Stomach (tissue), 8 donors: ENCODE measurements at regions not wholly inside any gene's neighbourhood (a gene's known extent, or its start where the extent isn't known, plus 50 kb on each side); places are given as distances from the start of the nearest gene placed in this dataset.

ENCODE experiments used
- DNase-seq, 2 donors: peaks; one replicate each; pipeline versions ENCODE4 v3.0.0 to v3.0.0-alpha.2; 2013 to 2019
- H3K27ac ChIP-seq, 5 donors: fragments of 200-600 bp in 4 of 5; sonication (generic) in 4 of 5; one replicate each; pipeline ENCODE4 v1.5.1; 2013 to 2019; ENCODE audit warnings: mild to moderate bottlenecking in 1 of 5, moderate library complexity in 1 of 5
- H3K27me3 ChIP-seq, 3 donors: fragments of 200-600 bp; sonication (generic); one replicate each; pipeline ENCODE4 v1.5.1; 2017 to 2019; ENCODE audit warnings: mixed run types in 1 of 3
- H3K36me3 ChIP-seq, 4 donors: fragments of 200-600 bp; sonication (generic); 1 replicate in 3 of 4; 2 replicates in 1 of 4; pipeline ENCODE4 v1.5.1; 2016 to 2019
- H3K4me1 ChIP-seq, 4 donors: fragments of 200-600 bp; sonication (generic); one replicate each; pipeline ENCODE4 v1.5.1; 2016 to 2019
- H3K4me3 ChIP-seq, 4 donors: fragments of 200-600 bp; sonication (generic) in 3 of 4; one replicate each; pipeline ENCODE4 v1.5.1; 2016 to 2019; ENCODE audit warnings: mild to moderate bottlenecking in 1 of 4
- H3K9me3 ChIP-seq, 4 donors: fragments of 200-600 bp; sonication (generic); one replicate each; pipeline ENCODE4 v1.5.1; 2016 to 2019
- EP300 ChIP-seq: sonication (generic); formaldehyde crosslinking; IDR thresholded peaks from one replicate; pipeline ENCODE4 v1.6.1; 2017; ENCODE audit warnings: antibody characterized with exemption
- POLR2A ChIP-seq, 4 donors: fragments of 450-650 bp; IDR thresholded peaks; one replicate each; pipeline ENCODE4 v1.6.1; 2016; ENCODE audit warnings: antibody characterized with exemption in 4 of 4, control low read depth in 2 of 4, mild to moderate bottlenecking in 1 of 4, moderate library complexity in 1 of 4
- POLR2AphosphoS5 ChIP-seq, 3 donors: sonication (generic); formaldehyde crosslinking; IDR thresholded peaks; one replicate each; pipeline ENCODE4 v1.6.1; 2016; ENCODE audit warnings: antibody characterized with exemption in 3 of 3
- WGBS, 5 donors: extraction: QIAGEN DNeasy Blood & Tissue Kit in 3 of 5; methylation state at CpG; one replicate each; pipeline versions ENCODE4 v1.1.5 to v1.1.7; 2013 to 2018; 5-methylcytosine and 5-hydroxymethylcytosine counted together
- intact Hi-C: fragments of 100-400 bp; cut with DNase I; formaldehyde crosslinking; loops from one replicate; pipeline ENCODE4 v1.15.1; 2023; ENCODE audit warnings: low total_unique reads
- TF ChIP-seq, protein P1 (sequence below), 7 experiments: fragments of 450-650 bp in 4 of 7; fragments of 200-600 bp in 3 of 7; sonication (generic) in 3 of 7; IDR thresholded peaks; one replicate each; pipeline ENCODE4 v1.5.1; 2016 to 2019; ENCODE audit warnings: antibody characterized with exemption in 7 of 7, control low read depth in 2 of 7, mild to moderate bottlenecking in 1 of 7
- donor health status: healthy with polysubstance abuse.
- donor health status: Bipolar disorder and iron deficiency.
- donor health status: healthy.

DNA sequence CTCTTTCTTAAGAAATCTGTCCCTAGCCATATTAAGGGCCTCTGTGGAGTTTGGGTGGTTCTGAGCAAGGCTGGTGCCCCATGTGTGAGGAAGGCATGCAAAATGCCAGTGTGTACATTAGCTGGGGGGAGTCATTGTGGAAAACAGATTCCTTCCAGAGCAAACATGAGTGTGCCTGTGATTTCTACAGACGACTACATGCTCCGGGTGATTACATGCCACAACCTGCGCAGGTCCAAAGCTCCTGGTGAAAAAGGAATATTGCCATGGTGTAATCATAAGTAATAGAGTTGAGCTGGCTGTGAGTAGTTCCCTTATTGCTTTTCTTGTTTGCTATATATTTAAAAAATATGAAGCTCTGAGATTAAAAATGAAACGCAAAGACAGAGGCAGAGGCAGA, 102.1 kb downstream of the ACER2 start:
- intact Hi-C loops, result no loop called here
- Histone ChIP-seq H3K4me3 (no peak overlapping the region), H3K9me3 (no peaks in the 10 kb centered on the region), H3K27me3 (peaks cover 0 to 5% (median 0%) of the 10 kb centered on the region in 3 donors), H3K36me3 (no peaks in the 10 kb centered on the region), H3K27ac (no peak overlapping the region), H3K4me1 (no peaks in the 10 kb centered on the region)
- DNase-seq, result no peak
- 47 to 68% (median 63%) methylated on average over 4 of the region's 4 CpGs for WGBS, 5 donors
- no peak for TF ChIP-seq EP300
- TF ChIP-seq POLR2A (IDR thresholded peaks at IDR 0.05), result no peak
- TF ChIP-seq, protein P1, sequence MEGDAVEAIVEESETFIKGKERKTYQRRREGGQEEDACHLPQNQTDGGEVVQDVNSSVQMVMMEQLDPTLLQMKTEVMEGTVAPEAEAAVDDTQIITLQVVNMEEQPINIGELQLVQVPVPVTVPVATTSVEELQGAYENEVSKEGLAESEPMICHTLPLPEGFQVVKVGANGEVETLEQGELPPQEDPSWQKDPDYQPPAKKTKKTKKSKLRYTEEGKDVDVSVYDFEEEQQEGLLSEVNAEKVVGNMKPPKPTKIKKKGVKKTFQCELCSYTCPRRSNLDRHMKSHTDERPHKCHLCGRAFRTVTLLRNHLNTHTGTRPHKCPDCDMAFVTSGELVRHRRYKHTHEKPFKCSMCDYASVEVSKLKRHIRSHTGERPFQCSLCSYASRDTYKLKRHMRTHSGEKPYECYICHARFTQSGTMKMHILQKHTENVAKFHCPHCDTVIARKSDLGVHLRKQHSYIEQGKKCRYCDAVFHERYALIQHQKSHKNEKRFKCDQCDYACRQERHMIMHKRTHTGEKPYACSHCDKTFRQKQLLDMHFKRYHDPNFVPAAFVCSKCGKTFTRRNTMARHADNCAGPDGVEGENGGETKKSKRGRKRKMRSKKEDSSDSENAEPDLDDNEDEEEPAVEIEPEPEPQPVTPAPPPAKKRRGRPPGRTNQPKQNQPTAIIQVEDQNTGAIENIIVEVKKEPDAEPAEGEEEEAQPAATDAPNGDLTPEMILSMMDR (IDR thresholded peaks at IDR 0.05), result no peak
- no peak for TF ChIP-seq POLR2AphosphoS5 (IDR thresholded peaks at IDR 0.05)
